ENCODE measurements at regions not wholly inside any gene's neighbourhood (a gene's known extent, or its start where the extent isn't known, plus 50 kb on each side); places are given as distances from the start of the nearest gene placed in this dataset.

DNA sequence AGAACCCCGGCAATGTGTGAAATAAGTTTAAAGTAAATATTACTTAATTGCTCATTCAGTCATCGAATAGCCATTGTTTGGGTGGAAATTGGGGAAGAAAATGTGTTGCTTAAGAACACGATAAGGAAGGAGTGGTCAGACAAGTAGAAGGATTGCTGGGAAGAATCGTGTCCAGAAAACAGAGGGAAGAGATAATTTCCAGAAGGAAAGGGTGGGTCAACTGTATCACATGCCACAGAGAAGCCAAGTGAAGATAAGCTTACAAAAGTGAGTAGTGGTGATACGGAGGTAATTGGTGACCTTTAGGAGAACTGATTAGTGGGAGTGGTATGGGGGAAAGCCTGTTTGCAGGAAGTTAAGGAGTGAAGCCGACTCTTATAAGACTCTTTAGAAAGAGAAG, 306.2 kb downstream of the SOX4 start:
- Histone ChIP-seq H3K9ac (ENCODE audit: insufficient read length) (no peak overlapping the region), H3K27ac (no peak overlapping the region), H3K9me3 (ENCODE audit: low read depth, low read length) (no peaks in the 10 kb centered on the region), H3K4me3 (no peak overlapping the region), H3K36me3 (ENCODE audit: insufficient read depth, low read length) (no peaks in the 10 kb centered on the region)
- no peak for DNase-seq (ENCODE audit: low read depth, low spot score)
- TF ChIP-seq EZH2 (IDR thresholded peaks at IDR 0.05): no peak
- no peak for TF ChIP-seq FOXP2 (optimal IDR thresholded peaks at IDR 0.05; ENCODE audit: control extremely low read depth, extremely low read length, insufficient read depth)
- no peak for TF ChIP-seq POLR2AphosphoS5 (IDR thresholded peaks at IDR 0.05; ENCODE audit: borderline replicate concordance, low read depth, low read length)

DNA sequence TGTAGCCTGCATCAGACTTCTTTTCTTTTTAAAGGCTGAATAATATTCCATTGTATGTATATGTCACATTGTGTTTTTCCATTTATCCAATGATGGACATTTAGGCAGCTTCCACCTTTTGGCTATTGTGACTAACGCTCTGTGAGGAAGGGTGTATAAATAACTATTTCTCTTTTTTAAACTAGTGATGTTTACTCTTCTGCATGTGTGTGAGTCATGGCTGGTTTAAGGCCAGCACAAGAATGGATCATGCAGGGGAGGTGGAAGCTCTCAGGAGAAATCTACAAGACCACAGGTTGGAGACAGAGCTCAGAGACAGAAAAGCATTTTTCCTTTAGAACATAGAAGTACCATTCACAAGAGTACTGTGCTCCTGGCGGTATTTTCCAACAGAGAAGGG, 307.2 kb downstream of the SOX4 start:
- H3K36me3 ChIP-seq (ENCODE audit: insufficient read depth, low read length): no peaks in the 10 kb centered on the region
- no peak overlapping the region for H3K27ac ChIP-seq
- H3K9me3 ChIP-seq (ENCODE audit: low read depth, low read length): no peaks in the 10 kb centered on the region
- H3K4me3 ChIP-seq: no peak overlapping the region
- H3K9ac ChIP-seq (ENCODE audit: insufficient read length): no peak overlapping the region
- no peak for DNase-seq (ENCODE audit: low read depth, low spot score)
- TF ChIP-seq POLR2AphosphoS5 (IDR thresholded peaks at IDR 0.05; ENCODE audit: borderline replicate concordance, low read depth, low read length): no peak
- no peak for TF ChIP-seq FOXP2 (optimal IDR thresholded peaks at IDR 0.05; ENCODE audit: control extremely low read depth, extremely low read length, insufficient read depth)
- TF ChIP-seq EZH2 (IDR thresholded peaks at IDR 0.05): no peak

DNA sequence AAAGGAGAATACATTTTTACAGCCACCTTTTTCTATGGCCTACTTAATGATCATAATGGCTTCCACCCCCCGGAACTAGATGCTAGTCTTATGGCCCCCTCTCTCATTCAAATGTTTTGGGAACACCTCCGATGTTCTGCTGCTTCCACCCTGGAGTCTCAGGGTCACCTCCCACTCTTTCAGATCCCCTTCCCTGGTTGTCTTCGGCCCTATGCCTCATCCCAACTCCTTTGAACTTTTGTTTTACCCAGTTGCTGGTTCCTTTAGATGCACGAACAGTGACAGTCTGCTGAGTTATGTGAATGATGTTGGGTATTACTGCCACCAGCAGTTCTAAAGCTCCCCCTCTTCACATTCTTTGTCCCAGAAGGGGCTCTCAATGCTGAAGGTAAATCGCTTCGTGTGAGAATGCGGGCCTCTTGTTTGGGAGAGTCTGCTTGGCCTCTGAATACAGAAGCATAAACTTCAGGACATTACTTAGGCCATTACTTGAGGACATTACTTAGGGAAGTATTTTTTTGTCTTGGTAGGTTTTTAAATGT, 309.1 kb downstream of the SOX4 start:
- Histone ChIP-seq H3K4me3 (no peak overlapping the region), H3K9ac (ENCODE audit: insufficient read length) (no peak overlapping the region), H3K27ac (no peak overlapping the region), H3K36me3 (ENCODE audit: insufficient read depth, low read length) (no peaks in the 10 kb centered on the region), H3K9me3 (ENCODE audit: low read depth, low read length) (no peaks in the 10 kb centered on the region)
- no peak for TF ChIP-seq EZH2 (IDR thresholded peaks at IDR 0.05)
- no peak for TF ChIP-seq POLR2AphosphoS5 (IDR thresholded peaks at IDR 0.05; ENCODE audit: borderline replicate concordance, low read depth, low read length)
- TF ChIP-seq FOXP2 (optimal IDR thresholded peaks at IDR 0.05; ENCODE audit: control extremely low read depth, extremely low read length, insufficient read depth): no peak
- no peak for DNase-seq (ENCODE audit: low read depth, low spot score)

DNA sequence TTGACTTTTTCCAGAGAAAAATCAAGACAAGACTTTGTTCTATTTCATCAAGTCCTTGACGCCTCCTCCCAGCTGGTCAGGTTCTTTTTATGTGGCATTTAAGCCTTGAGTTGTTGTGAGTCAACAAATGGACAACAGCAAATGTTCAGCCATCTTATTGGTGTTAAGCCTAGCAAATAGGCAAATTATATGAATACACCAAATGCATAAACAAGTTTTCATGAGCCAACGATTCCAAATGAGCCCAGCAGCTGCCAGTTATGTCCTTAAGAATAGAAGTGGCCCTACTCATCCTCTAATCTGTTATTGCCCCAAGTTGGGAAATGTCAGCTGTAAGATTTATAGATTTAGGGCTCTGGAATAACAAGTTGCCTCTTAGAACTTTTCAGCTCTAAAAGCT, 312.0 kb downstream of the SOX4 start:
- DNase-seq (ENCODE audit: low read depth, low spot score): no peak
- Histone ChIP-seq H3K4me3 (no peak overlapping the region), H3K27ac (no peak overlapping the region), H3K9me3 (ENCODE audit: low read depth, low read length) (no peaks in the 10 kb centered on the region), H3K9ac (ENCODE audit: insufficient read length) (no peak overlapping the region), H3K36me3 (ENCODE audit: insufficient read depth, low read length) (no peaks in the 10 kb centered on the region)
- no peak for TF ChIP-seq EZH2 (IDR thresholded peaks at IDR 0.05)
- TF ChIP-seq POLR2AphosphoS5 (IDR thresholded peaks at IDR 0.05; ENCODE audit: borderline replicate concordance, low read depth, low read length): no peak
- no peak for TF ChIP-seq FOXP2 (optimal IDR thresholded peaks at IDR 0.05; ENCODE audit: control extremely low read depth, extremely low read length, insufficient read depth)

DNA sequence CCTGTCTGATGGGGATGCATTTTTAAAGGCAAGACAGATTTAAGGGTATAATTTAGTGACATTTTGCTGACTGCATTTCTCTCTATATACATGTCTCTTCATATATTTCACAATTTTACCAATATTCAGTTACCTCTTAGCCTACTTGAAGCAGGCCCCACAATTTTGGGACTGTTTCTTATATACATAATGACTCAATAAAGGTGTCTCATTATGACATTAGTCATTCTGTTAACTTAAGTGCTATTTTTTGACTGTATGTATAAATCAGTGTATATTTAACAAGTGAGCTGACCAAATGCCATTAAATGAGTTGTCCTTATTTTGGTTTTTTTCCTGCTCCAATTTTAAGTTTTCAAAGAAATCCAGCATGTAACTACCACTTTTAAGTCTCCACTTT, 313.3 kb downstream of the SOX4 start:
- H3K9ac ChIP-seq (ENCODE audit: insufficient read length): no peak overlapping the region
- TF ChIP-seq POLR2AphosphoS5 (IDR thresholded peaks at IDR 0.05; ENCODE audit: borderline replicate concordance, low read depth, low read length) (no peak), EZH2 (IDR thresholded peaks at IDR 0.05) (no peak), FOXP2 (optimal IDR thresholded peaks at IDR 0.05; ENCODE audit: control extremely low read depth, extremely low read length, insufficient read depth) (no peak)
- no peaks in the 10 kb centered on the region for H3K9me3 ChIP-seq (ENCODE audit: low read depth, low read length)
- H3K36me3 ChIP-seq (ENCODE audit: insufficient read depth, low read length): no peaks in the 10 kb centered on the region
- H3K4me3 ChIP-seq: no peak overlapping the region
- no peak overlapping the region for H3K27ac ChIP-seq
- DNase-seq (ENCODE audit: low read depth, low spot score): no peak

DNA sequence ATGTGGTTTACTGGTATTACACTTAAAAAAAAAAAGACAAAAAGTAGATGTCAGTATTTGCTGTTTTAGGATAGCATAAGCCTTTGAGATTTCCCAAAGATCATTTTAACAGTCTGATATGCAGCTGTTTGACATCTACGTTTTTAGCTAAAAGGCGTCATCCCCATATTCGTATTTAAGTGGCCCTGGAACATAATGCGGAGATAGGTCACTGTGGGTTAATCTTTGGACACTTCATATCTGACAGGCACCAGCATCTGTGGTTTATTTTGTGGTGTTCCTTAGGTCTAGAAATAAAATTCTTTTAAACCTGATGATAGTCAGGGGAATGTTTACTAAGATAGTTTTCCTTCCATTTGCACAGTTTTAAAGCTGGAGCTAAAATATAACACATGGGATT, 313.7 kb downstream of the SOX4 start:
- TF ChIP-seq POLR2AphosphoS5 (IDR thresholded peaks at IDR 0.05; ENCODE audit: borderline replicate concordance, low read depth, low read length): no peak
- no peak for TF ChIP-seq FOXP2 (optimal IDR thresholded peaks at IDR 0.05; ENCODE audit: control extremely low read depth, extremely low read length, insufficient read depth)
- no peak for TF ChIP-seq EZH2 (IDR thresholded peaks at IDR 0.05)
- Histone ChIP-seq H3K9me3 (ENCODE audit: low read depth, low read length) (no peaks in the 10 kb centered on the region), H3K27ac (no peak overlapping the region), H3K36me3 (ENCODE audit: insufficient read depth, low read length) (no peaks in the 10 kb centered on the region), H3K9ac (ENCODE audit: insufficient read length) (no peak overlapping the region), H3K4me3 (no peak overlapping the region)
- no peak for DNase-seq (ENCODE audit: low read depth, low spot score)

DNA sequence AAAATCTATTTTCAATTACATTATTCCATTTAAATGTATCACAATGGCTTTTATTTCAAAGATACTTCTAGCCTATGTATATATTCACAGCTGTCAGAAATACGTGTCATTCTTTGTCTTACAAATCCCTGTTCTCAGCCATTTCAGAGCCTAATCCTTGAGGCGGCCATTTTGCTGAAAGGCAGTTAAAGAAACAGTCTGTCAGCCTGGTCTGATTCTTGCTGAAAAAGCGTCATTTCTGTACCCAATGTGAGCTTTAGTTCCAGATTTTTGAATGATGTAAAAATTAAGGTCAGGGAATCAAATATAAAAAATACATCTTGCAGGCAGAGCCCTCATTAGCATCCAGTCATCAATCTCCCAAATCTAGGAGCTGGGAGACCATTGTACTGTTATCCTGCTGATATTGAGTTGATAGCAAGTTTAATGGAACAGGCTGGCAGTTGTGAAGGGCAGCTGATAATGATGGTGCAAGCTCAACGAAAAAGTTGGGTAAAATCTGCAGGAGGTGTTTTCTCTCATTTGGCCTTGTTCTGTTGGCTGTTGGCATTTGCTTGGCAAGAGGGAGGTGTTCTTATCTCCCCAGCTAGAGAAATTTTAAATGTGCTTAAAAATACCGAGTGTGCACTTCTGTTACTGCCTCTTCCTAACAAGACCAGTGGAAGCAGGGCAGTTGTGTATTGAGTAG, 314.8 kb downstream of the SOX4 start:
- Histone ChIP-seq H3K9ac (ENCODE audit: insufficient read length) (no peak overlapping the region), H3K4me3 (no peak overlapping the region), H3K36me3 (ENCODE audit: insufficient read depth, low read length) (no peaks in the 10 kb centered on the region), H3K27ac (no peak overlapping the region), H3K9me3 (ENCODE audit: low read depth, low read length) (no peaks in the 10 kb centered on the region)
- TF ChIP-seq POLR2AphosphoS5 (IDR thresholded peaks at IDR 0.05; ENCODE audit: borderline replicate concordance, low read depth, low read length) (no peak), FOXP2 (optimal IDR thresholded peaks at IDR 0.05; ENCODE audit: control extremely low read depth, extremely low read length, insufficient read depth) (no peak), EZH2 (IDR thresholded peaks at IDR 0.05) (no peak)
- no peak for DNase-seq (ENCODE audit: low read depth, low spot score)

DNA sequence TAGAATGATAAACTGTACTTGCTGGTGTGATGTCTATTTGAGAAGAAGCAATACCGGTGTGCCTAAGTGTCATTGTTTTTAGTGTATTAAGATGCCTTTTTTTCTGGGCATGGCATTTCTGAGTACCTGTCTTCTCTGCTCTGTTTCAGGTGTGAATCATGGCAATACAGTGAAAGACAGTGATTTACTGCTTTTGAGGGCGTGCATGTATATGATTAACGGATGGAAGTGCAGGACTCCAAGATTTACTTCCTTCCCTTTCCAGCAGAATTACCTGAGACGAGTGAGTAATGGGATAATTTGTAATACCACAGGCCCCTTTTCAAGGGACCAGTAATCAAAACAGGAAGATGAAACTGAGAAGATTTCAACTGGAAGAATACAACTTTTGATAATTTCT, 315.8 kb downstream of the SOX4 start:
- Histone ChIP-seq H3K9me3 (ENCODE audit: low read depth, low read length) (no peaks in the 10 kb centered on the region), H3K27ac (no peak overlapping the region), H3K9ac (ENCODE audit: insufficient read length) (no peak overlapping the region), H3K36me3 (ENCODE audit: insufficient read depth, low read length) (no peaks in the 10 kb centered on the region), H3K4me3 (no peak overlapping the region)
- DNase-seq (ENCODE audit: low read depth, low spot score): no peak
- no peak for TF ChIP-seq FOXP2 (optimal IDR thresholded peaks at IDR 0.05; ENCODE audit: control extremely low read depth, extremely low read length, insufficient read depth)
- TF ChIP-seq POLR2AphosphoS5 (IDR thresholded peaks at IDR 0.05; ENCODE audit: borderline replicate concordance, low read depth, low read length): no peak
- TF ChIP-seq EZH2 (IDR thresholded peaks at IDR 0.05): no peak

DNA sequence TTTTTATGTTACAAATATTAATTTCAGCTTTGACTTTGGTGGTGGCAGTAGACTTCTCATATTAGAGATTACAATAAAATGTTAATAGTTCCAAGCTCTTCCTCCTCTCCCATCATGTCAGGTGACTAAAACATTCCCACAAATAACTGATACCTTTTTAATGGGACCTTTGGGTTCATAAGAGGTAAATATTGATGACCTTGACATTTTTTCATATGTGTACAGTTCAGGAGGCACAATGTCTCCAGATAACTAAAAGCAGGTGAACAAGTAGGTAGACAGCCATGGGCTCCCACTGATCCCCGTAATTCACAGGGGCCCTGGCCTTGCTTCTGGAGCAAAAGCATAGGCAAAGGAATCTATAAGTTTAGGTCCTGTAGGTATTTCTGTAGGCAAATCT, 317.7 kb downstream of the SOX4 start:
- Histone ChIP-seq H3K9ac (ENCODE audit: insufficient read length) (no peak overlapping the region), H3K9me3 (ENCODE audit: low read depth, low read length) (no peaks in the 10 kb centered on the region), H3K4me3 (no peak overlapping the region), H3K27ac (no peak overlapping the region), H3K36me3 (ENCODE audit: insufficient read depth, low read length) (no peaks in the 10 kb centered on the region)
- DNase-seq (ENCODE audit: low read depth, low spot score): no peak
- TF ChIP-seq EZH2 (IDR thresholded peaks at IDR 0.05) (no peak), POLR2AphosphoS5 (IDR thresholded peaks at IDR 0.05; ENCODE audit: borderline replicate concordance, low read depth, low read length) (no peak), FOXP2 (optimal IDR thresholded peaks at IDR 0.05; ENCODE audit: control extremely low read depth, extremely low read length, insufficient read depth) (no peak)
